ENCODE measurements at regions not wholly inside any gene's neighbourhood (a gene's known extent, or its start where the extent isn't known, plus 50 kb on each side); places are given as distances from the start of the nearest gene placed in this dataset.

GRCh38 chr5:13567819-13568218, 376.7 kb downstream of the DNAH5 start:
- TF ChIP-seq, protein P1, sequence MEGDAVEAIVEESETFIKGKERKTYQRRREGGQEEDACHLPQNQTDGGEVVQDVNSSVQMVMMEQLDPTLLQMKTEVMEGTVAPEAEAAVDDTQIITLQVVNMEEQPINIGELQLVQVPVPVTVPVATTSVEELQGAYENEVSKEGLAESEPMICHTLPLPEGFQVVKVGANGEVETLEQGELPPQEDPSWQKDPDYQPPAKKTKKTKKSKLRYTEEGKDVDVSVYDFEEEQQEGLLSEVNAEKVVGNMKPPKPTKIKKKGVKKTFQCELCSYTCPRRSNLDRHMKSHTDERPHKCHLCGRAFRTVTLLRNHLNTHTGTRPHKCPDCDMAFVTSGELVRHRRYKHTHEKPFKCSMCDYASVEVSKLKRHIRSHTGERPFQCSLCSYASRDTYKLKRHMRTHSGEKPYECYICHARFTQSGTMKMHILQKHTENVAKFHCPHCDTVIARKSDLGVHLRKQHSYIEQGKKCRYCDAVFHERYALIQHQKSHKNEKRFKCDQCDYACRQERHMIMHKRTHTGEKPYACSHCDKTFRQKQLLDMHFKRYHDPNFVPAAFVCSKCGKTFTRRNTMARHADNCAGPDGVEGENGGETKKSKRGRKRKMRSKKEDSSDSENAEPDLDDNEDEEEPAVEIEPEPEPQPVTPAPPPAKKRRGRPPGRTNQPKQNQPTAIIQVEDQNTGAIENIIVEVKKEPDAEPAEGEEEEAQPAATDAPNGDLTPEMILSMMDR (conservative IDR thresholded peaks at IDR 0.05), result no peak
- TF ChIP-seq ZFX (IDR thresholded peaks at IDR 0.05), result no peak
- no peak overlapping the region for H3K27ac ChIP-seq

- H3K27ac ChIP-seq, result no peak overlapping the region
- TF ChIP-seq ZFX (IDR thresholded peaks at IDR 0.05), result no peak
- TF ChIP-seq, protein P1 (conservative IDR thresholded peaks at IDR 0.05), result no peak
Measured at GRCh38 chr5:13566871-13567339, 377.6 kb downstream of the DNAH5 start.

DNA sequence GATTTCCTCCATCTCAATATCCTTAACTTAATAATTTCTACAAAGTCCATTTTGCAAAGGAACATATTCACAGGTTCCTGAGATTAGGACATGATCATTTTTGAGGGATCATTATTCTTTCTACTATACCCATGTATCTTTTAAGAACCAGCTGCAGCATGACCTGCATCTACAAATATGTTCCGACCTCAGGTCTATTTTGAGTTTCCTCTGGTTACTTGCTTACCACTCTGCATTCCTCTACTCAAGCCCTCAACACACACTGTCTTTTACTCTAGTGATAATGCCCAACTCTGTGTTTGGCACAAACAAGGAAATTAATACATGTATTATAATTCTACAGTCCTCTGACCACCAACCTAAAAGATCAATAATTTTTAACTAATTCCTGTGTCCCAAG, 386.1 kb downstream of the DNAH5 start:
- H3K27ac ChIP-seq, result no peak overlapping the region
- TF ChIP-seq, protein P1 (conservative IDR thresholded peaks at IDR 0.05), result no peak
- no peak for TF ChIP-seq ZFX (IDR thresholded peaks at IDR 0.05)

DNA sequence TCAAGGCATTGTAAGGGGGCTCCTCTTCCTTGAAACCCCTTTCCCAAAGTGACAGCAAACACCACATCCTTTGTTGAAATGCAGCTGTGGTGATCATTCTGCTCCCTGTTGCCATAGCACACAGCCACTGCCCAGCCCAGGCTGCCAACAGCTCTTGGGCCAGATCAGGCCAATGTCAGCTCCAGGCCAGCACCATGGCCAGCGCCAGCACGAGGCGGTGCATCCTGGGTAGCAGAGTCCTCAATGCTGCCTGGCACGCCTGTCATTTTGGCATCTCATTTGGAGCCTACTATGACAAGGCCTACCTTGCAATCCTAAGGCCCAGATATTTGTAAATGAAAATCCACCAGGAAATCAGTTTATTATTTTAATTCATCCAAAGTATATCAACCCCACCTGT, 390.6 kb downstream of the DNAH5 start:
- H3K27ac ChIP-seq, result no peak overlapping the region
- TF ChIP-seq ZFX (IDR thresholded peaks at IDR 0.05), result no peak
- TF ChIP-seq, protein P1 (conservative IDR thresholded peaks at IDR 0.05), result no peak

GRCh38 chr5:13552361-13552760, 392.1 kb downstream of the DNAH5 start:
- no peak overlapping the region for H3K27ac ChIP-seq
- TF ChIP-seq, protein P1 (conservative IDR thresholded peaks at IDR 0.05), result no peak
- no peak for TF ChIP-seq ZFX (IDR thresholded peaks at IDR 0.05)

DNA sequence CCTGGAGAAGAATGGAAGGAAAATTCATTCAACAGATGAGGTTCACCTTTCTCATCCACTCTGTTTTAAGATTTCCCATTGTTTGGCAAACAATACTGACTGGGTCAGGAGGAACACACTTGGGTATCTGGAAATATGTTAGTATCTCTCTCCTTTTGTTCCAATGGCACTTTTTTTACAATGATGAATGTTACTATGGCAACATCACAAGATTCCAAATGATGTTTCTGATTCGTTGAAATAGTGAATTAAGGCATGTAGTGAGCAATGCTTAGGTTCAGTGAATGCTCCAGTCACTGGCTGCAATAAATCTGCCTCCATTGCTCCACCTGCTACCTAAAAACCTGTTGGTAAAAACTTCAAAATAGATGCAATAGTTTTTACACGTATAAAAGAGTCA, 392.8 kb downstream of the DNAH5 start:
- no peak overlapping the region for H3K27ac ChIP-seq
- TF ChIP-seq, protein P1 (conservative IDR thresholded peaks at IDR 0.05), result no peak
- no peak for TF ChIP-seq ZFX (IDR thresholded peaks at IDR 0.05)

DNA sequence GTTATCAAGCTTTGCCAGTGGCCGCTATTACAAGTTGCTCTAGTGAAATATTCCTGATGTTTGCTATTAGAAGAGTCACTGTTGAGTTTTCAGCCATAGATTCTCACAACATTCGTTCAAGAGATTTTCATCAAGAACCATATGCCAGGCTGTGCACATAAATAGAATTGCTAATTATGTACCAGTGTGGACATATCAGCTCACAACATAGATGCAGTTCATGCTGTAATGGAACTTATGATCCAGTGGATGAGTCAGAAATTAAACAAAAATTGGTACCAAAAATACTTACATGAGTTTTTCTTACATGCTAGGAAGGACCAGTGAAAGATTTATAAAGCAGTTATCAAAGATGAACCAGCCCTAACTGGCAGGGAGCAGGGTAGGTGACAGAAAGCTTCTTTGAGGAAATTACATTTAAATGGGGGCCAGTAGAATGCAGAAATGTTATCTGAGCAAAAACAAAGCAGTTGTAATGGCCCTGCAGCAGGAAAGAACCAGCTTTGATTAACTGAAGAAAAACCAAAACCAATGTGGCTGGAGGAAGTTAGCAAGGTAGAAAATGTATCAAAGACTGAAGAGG, 404.2 kb downstream of the DNAH5 start:
- TF ChIP-seq, protein P1 (conservative IDR thresholded peaks at IDR 0.05), result no peak
- TF ChIP-seq ZFX (IDR thresholded peaks at IDR 0.05), result no peak
- no peak overlapping the region for H3K27ac ChIP-seq
